ENCODE measurements at regions not wholly inside any gene's neighbourhood (a gene's known extent, or its start where the extent isn't known, plus 50 kb on each side); places are given as distances from the start of the nearest gene placed in this dataset.
"Not testable (repeated sequence)": the region's sequence is repeated elsewhere in the genome, so short reads cannot be mapped to it uniquely, and the experiment has no call there.

DNA sequence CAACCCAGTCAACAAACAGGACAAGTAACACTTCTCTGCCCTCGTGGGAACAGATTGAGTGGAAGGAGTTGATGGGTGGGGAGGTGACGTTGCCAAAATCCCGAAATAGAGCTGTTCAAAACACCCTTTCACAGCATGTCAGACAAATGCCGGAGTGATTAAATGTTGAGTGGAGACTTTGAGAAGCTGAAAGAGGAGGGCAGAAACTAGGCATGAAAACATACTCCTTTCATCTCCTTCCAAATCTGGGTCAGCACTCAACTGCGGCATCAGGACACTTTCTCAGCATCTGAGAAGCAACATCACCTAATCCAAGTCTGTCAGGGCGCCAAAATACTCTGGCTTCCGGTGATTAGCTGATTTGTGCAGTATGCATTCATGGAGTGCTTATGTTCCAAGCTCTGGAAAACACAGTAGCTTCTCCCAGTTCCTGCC lies 51.5 kb upstream of the MRI1 start:
- no peak for FAIRE-seq

DNA sequence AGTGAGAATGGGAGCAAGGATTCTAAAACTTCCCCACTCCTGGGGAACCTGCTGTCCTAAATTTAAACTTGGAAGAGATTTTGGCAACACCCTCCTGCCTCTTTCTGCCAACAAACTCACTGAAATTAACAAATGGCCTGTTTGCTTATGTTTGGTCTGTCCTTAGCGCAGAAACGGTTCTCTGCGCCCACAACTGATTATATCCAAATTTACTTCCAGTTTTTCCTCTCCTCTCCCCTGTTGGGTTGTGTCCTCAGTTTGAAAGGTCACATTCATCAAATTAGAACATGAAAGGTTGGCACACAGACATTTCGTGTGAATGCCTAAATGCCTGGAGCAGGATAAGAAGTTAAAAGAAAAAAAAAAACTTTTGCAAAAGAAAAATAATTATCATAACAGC lies 56.4 kb upstream of the MRI1 start:
- no peak for FAIRE-seq

DNA sequence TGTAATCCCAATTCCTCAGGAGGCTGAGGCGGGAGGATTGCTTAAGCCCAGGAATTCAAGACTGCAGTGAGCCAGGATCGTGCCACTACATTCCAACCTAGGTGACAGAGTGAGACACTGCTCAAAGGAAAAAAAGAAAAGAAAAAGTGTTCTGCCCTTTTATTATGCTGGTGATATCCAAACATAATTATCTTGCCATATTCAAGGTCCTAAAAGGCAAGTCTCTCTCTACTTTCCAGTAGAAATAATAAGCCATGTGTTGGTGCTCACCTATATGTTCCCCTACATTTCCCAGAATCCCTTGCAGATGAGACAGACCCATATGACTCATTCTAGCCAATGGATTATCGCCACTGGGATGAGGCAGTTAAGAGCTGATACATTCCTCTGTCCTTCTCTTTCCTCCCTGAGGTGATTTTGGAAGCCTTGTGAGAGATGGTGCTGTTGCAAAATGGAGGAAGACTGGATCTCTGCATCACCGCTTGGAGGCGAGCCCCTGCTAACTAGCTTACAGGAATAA lies 58.3 kb upstream of the MRI1 start:
- no peak for FAIRE-seq

DNA sequence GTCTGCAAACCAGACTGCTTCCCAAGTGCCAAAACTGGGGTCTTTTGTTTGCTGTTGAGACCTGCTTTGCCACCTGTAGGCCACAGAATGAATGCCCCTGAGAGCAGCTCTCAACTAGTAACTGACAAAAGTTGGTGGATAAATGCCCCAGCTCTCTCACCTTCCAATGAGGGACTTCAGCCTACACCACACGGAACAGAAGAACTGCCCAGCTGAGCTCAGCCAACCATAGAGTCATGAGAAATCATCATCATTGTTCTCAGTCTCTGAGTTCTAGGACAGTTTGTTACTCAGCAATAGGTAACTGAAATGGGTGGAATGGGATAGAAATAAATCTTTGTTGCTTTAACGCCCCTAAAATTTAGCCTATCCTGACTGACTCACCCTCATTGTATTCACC lies 59.1 kb upstream of the MRI1 start:
- FAIRE-seq, result no peak

DNA sequence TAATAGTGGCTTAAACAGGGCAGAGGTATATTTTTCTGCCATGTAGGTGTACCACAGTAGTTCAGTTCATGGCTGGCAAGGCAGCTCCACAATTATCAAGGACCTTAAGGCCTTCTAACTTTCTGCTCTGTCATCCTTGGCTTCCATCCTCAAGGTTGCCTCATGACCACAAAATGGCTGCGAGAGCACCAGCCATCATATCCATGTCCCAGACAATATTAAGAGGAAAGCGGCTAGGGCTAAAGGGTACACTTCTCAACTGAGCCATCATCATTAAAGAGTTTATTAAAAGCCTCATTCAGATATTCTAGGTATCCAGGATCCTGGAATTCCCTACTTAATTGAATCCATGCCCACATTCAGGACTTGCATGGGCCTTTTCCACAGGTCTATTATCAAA lies 62.7 kb upstream of the MRI1 start:
- no peak for FAIRE-seq

DNA sequence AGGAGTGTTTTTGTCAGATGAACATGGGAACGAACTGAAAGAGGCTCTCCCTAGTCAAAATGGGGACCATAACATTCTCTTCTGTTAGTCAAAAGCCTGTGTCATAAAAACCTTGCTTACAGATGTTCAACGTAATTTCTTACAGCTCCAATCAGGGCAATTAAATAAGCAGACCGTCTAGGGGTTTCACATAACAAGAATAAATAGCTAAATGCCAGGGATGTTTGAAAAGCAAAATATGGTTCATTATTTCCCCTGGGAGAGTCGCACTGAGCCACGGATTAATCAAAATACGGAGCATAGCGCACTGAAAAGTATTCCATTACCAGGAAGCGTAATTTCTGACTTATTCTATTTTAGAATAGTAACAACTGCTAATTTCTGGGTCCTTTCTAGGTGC lies 63.7 kb upstream of the MRI1 start:
- FAIRE-seq, result no peak

DNA sequence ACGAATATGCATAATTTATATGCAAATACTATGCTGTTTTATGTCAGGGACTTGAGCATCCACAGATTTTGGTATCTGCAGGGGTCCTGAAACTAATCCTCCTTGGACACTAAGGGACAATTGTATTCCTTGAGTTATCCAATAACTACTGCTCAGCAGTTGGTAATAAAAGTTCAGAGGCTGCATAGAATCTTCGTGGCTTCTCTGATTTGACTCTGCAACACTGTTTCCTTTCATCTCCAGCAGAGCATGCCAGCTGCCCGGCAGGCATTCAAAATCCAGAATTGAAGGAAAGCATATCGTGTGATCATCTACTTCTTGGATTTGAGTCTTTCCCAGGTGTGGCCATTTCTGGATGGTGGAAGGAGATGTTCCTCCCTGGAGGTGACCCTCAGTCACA lies 64.5 kb upstream of the MRI1 start:
- FAIRE-seq, result no peak

DNA sequence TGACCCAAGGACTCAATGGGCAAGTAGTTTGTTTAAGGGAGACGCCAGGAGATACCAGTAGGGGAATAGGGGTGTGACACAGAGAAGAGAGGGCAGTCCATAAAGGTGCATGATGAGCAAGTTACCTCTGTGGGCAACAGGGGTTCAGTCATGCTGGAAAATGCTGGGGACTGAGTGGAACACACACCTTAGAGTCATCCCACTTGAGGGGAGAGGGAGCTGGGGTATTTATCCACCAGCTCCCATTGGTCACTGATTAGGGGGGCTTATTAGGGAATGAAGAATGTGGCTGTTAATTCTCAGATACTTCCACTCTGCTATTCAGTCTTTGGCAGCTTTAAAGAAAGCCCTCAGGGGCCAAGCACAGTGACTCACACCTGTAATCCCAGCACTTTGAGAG lies 67.5 kb upstream of the MRI1 start:
- FAIRE-seq, result no peak

DNA sequence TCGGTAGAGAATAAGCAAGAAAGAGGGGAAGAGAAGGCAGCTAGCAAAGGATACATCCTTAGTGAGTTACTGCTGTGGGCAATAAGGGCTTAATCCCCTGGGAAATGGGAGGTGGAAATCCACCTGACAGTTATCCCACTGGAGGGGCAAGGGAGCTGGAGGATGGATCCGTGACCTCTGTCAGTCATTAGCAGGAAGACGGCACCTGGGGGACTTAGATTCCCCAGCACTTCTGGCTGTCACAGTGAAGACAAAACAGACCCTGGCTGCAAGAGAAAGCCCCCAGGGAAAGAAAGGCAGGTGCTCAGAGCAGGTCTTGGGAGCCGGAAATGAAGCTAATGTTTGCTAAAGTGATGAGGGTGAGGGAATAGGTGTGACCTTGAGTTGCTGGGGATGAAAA lies 70.4 kb upstream of the MRI1 start:
- no peak for FAIRE-seq

DNA sequence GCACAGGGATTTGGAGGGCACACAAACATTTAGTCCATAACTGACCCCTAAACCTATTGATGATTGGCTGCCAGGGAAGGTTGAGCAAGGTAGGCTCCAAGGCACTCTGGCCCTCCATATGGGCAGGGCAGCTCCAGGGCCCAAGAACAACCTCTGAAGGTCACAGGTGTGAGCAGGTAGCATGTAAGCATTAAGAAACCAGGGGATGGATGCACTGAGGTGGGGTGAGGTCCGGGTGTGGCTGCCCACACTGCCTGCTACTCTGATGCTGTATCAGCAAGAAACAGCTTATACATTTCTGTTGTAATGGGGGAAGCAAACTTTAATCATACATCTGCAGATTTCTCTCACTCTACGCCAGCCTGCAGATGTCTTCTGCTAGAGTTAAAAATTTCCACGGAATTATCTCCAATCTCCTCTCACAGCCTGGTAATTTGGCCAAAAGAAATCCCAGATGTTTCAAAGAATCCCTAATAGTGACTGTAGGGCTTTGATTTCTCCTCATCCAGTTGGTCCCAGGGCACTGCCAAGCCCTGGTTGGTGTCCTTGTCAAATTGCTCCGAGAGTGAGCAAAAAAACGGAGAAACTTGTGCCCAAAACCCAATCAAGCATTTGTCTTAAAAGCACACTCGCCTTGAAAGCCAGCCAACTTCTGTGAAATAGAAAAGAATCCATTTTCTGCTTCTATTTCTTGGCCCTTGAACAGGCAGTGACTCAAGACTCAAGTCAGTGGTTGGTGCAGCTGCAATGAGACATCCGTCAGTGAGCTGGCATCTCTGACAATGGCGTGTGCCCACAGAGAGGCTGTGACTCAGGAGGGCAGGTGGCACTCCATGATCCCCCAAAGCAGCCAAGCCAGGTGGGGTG lies 72.5 kb upstream of the MRI1 start:
- no peak for FAIRE-seq

DNA sequence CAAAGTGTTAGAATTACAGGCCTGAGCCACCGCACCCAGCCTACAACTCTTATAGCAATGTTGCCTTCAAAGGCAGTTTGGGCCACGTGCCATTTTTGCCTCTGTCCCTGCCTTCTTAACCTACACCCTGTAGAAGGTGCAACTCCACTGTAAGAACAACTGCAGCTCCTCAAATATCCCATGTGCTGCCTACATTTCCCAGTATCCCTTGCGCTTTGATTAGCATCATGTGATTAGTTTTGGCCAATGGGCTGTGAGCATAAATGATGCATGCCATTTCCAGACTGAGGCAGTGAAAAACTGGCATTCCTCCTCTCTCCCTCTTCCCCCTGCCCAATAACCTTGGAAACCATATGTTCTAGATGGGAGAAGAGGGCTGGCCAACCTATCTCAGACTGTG lies 75.2 kb upstream of the MRI1 start:
- FAIRE-seq, result no peak

DNA sequence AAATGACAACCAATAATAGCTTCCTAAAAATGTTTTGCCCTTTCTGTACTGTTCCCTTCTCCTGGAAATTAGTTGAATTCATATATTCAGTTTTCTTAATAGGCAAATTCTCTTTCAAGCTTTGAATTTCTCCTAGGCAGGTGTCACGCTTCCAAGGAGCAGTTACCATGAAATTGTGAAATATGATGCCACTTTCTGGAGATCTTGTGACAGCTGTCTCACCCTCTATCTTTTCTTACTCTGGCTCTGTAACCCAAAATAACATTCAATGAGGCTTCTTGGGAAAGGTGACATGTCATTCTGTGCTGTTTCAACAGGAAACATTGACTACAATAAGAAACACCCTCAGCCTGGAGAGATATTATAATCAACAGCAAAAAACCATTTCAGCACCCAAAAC lies 80.3 kb upstream of the MRI1 start:
- FAIRE-seq, result no peak

DNA sequence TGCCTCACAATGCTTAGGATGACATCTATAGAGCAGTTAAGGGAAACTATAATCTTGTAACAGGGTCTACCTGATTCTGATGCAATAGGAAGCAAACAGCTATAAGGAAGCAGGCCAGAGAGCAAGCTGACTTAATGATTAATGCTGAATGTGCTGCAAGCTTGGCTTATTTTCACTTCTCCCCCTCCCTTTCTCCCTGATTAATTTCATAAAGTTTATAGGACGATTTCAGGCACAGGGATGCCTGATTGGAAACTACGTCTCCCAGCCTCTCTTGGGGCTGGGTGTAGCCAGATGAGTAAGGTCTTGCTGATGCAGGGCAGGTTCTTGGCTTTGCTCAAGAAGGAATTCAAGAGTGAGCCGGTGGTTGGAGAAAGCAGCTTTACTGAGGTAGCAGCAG lies 82.8 kb upstream of the MRI1 start:
- no peak for FAIRE-seq

DNA sequence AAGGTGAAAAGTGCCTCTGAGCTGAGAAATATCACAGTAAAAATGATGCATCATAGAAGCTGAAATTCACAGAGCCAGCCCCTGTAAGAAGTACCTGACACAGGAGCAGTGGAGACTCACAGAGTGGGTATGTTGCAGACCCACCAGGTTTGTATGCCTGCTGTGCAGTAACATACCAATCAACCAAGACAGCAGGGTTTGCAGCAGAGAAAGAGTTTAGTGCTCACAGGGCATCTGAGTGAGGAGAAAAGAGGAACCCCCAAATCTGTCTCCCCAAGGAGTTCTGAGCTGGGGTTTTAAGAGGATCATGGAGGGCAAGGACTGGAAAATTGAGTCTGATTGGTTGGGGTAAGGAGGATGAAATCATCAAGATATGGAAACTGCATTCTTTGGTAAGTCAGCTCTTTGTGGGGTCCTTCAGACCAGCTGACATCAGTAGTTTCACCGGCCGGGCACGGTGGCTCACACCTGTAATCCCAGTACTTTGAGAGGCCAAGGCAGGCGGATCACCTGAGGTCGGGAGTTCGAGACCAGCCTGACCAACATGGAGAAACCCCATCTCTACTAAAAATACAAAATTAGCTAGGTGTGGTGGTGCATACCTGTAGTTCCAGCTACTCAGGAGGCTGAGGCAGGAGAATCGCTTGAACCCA lies 83.5 kb upstream of the MRI1 start:
- not testable (repeated sequence) for FAIRE-seq

DNA sequence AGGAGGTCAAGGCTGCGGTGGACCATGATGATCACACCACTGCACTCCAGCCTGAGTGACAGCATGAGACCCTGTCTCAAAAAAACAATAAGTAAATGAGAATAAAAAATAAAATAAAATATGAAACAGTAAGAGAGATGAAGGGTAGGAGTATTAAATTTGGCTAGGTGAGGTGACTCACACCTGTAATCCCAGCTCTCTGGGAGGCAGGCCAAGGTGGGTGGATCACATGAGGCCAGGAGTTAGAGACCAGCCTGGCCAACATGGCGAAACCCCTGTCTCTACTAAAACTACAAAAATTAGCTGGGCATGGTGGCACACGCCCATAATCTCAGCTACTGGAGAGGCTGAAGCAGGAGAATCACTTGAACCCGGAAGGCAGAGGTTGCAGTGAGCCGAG lies 87.4 kb upstream of the MRI1 start:
- FAIRE-seq, result not testable (repeated sequence)

DNA sequence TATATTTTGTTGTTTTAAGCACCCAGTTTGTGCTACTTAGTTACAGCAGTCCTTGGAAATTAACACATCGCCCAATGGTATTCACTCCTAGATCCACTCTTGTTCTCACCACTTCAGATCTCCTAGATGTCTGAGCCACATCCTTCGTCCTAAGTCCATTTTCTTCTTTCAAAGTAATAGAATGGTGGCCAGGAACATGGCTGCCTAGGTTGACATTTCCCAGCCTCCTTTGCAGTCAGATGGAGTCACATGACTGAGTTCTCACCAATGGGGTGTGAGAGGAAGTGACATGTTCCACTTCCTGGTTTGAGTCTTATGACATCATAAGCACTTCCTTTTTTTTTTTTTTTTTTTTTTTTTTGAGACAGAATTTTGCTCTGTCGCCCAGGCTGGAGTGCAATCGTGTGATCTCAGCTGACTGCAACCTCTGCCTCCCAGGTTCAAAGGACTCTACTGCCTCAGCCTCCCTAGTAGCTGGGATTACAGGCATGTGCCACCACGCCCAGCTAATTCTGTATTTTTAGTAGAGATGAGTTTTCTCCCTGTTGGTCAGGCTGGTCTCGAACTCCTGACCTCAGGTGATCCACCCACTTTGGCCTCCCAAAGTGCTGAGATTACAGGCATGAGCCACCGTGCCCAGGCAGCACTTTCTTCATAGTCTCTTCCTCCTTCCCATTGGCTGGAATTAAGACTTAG lies 91.7 kb upstream of the MRI1 start:
- FAIRE-seq, result not testable (repeated sequence)

DNA sequence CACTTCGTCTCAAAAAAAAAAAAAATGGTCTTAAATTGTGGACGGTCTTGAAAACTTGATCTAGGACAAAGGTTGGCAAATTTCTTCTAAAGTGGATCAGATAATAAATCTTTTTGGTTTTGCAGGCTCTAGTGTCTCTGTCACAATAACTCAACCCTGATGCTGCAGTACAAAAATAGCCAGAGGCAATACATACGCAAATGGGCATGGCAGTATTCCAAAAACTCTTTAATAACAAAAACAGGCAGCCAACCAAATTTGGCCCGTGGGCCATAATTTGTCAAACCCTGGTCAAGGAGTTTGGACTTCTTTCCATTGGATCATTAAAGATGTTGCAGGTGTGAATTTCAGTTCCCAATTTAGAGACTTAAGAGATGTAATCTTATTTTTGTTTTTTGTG lies 93.5 kb upstream of the MRI1 start:
- FAIRE-seq, result no peak

DNA sequence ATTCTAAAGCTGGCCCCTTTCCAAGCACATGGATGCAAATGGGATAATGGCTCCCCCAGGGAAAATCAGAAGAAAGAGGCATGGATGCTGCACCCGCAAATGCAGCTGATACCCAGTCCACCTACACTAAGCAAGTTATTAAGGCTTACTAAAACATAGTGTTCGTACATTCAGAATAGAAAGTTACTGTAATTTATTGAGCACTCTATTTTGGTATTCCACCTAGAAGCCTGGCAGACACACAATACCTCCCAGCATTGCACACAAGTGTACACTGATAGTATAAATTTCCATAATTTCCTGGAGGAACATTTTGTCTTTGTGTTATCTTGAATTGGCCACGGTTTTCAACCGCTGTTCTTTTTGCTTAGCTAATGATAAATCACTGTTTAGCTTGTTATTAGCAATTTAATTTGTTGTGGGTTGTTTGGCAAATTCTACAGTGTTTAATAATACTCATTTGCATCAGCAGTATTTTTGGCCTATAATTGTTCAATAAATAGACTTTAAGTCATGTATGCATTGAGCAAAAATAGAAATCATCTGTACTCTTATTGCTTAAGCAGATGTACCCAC lies 94.5 kb upstream of the MRI1 start:
- no peak for FAIRE-seq

DNA sequence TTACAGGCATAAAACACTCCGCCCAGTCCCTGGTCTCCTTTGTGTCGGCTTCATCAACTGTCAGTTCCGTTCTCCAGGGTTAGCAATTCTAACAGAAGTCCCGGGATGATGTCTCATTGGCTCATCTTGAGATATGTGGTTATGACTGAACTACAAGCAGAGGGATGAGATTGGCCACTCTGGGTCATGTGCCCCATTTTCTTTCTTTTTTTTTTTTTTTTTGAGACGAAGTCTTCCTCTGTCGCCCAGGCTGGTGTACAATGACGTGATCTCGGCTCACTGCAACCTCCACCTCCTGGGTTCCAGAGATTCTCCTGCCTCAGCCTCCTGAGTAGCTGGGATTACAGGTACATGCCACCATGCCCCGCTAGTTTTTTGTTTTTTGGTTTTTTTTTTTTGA lies 95.4 kb upstream of the MRI1 start:
- FAIRE-seq, result no peak

DNA sequence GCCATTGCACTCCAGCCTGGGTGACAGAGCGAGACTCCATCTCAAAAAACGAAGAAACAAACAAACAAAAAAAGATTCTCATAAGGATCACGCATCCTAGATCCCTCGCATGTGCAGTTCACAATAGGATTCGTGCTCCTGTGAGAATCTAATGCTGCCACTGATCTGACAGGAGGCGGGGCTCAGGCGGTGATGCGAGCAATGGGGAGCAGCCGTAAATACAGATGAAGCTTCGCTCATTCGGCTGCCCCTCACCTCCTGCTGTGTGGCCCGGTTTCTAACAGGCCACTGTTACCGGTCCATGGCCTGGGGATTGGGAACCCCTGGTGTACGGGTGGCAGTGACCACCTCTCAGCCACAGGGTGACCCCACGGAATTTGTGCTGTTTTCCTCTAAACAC lies 98.2 kb upstream of the MRI1 start:
- FAIRE-seq, result no peak

DNA sequence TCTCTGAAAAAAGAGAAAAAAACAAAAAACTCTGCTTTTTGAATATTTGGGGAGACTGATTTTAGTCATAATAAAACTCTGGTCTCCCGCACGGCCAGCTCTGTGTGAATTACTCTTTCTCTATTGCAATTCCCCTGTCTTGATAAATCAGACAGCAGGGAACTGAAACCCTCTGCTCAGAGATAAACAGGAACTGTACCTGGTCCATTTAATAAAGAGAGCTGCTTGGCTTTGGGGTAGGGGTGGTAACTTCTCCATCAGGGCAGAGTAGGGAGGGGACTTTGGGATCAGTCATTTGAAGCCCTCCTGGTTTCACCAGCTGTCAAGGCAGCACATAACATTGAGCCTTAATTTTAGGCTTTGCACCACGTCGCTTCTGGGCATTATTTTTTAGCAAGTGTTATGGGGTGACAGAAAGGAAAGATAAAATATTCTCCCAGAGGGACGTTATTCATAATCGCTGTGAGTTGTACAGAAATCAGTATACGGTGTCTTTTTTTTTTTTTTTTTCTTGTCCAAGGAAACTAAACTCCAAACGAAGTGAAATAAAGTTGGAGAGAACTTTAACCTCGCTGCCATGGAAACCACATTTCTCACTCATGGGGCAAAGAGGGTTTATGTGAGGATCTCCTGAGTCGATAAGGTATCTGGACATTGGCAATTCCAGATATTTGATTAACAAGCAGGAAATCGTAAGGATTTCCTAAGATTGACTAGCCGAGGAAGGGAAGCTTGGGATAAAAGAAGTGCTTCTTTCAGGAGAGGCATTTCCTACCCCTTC lies 99.0 kb upstream of the MRI1 start:
- no peak for FAIRE-seq

DNA sequence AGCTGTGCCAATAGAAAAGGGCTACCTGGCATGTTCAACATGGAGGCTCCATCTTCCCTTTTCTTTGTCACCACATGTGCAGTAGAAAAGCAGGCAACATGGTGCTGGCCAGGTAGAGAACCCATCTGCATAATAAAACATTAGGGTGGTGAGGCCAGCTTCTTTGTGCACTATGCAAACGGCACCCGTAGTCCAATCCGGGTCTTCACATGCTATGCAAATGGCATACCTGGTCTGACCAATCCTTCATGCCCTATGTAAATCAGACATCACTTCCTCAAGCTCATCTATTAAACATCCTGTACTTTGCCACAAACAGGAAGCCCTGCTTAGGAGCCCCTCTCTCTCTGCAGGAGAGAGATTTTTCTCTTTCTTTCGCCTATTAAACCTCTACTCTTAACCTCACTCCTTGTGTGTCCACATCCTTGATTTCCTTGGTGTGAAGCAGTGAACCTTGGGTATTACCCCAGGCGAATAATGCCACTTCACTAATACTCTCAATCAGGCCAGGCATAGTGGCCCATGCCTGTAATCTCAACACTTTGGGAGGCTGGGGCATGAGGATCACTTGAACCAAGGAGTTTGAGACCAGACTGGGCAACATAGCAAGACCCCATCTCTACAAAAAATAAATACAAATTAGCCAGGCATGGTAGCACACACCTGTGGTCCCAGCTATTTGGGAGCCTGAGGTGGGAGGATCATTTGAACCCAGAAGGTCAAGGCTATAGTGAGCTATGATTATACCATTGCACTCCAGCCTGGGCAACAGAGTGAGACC lies 111.3 kb upstream of the MRI1 start:
- FAIRE-seq, result no peak
